ENCODE measurements at regions not wholly inside any gene's neighbourhood (a gene's known extent, or its start where the extent isn't known, plus 50 kb on each side); places are given as distances from the start of the nearest gene placed in this dataset.
"Not testable (repeated sequence)": the region's sequence is repeated elsewhere in the genome, so short reads cannot be mapped to it uniquely, and the experiment has no call there.

DNA sequence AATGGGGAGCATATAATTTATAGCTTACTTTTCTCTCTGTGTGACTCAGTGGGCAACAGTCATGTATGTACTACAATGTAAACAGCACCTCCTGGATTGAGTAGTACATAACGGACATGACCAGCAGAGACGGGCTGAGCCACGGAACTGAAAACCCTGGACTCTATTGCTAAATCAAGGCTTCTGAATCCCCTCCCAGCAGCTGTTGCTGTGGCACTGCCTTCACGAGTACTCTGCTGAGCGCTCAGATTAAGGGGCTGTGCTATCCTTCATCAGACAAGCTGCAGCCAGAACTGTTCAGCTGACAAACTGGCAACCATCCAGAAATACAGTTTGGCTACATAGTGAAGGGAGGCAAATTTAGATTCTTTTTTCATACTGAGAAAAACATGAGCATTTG is 131.3 kb upstream of the CCDC180 start:
- DNase-seq = no peak

DNA sequence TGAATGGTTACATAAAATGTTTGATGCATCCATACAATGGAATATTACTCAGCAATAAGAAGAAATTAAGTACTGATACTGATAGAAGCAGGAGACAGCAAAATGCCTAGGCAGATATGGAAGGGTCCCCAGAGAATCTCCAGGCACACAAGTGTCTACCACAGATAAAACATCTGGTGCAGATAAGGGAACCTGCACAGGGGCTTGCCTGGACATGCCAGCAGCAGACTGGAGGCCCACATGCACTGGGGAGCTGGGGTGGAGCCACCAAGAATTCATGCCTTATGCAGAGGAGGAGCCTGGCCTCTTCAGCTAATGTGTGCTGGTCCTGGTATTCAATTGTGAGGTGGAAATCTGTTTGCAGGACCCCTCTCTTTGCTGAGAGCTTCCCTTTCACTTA is 129.2 kb upstream of the CTSV start:
- DNase-seq = not testable (repeated sequence)

DNA sequence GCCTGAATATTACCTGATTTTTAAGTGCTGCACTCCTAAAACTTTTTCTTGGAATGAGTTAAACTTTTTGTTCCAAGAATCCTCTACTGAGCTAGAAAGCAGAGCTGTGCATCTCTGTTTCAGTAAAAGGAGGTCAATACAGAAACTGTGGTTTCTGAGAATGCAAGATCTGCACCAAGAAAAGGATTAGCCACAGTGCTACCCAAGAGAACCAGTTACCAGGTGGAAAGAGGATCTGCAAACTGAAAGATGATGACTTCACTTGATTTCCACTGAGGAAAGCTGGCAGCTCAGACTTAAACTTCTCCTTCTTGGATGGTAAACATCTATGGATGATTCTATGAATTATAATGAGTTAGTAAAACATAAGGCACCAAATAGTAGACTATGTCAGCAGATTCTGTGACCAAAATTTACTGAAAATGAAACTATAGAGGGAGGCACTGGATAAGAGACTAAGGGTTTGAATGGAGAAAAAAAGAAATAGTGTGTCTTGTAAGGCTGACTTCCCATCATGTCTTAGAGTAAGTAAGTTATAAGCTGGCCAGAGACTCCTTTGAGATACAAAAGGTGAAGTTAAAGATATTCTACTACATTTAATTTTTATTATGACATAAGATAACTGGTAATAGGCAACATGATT is 127.7 kb upstream of the CTSV start:
- not testable (repeated sequence) for DNase-seq

GRCh38 chr9:97160255-97160654 is 121.3 kb upstream of the CTSV start:
- no peak for DNase-seq

- DNase-seq = not testable (repeated sequence)
Measured at GRCh38 chr9:97158722-97159121, 119.8 kb upstream of the CTSV start.

DNA sequence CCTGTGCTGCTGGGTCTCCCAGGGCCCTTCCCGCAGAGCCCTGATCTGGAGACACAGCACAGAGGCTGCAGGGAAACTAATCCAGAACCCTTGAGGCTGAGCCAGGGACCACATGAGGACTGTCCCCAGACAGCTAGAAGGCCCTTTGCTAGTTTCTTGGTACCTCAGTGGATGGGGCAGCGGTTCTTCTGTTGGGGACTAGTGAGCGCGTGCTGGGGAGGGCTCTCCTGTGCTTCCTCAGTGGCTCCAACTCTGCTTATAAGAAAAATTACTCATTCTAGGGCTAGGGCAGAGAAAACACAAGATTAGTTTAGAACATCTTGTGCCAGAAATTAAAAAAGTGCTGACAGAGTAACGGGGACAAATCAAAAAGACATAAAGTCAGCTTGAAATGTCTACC is 116.5 kb upstream of the CTSV start:
- not testable (repeated sequence) for DNase-seq

DNA sequence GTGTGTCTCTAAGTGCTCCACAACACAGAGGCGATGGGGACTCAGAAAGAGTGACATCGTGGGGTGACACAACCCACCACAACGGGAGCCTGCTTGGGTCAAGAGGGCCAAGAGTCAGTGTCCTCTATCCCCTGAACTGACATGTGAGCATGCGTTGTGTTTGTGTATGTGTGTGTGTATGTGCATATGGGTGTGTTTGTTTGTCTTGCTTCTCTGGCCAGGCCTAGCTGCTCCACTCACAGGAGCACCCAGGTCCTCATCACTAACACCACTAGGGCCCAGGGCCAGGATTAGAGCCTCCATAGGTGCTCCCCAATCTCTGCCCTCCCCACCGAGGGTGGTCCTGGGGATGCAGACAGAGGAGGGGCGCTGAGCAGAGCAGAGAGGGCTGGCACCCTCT is 115.0 kb upstream of the CTSV start:
- DNase-seq = no peak

- not testable (repeated sequence) for DNase-seq
Measured at GRCh38 chr9:97153160-97153559, 114.2 kb upstream of the CTSV start.

GRCh38 chr9:97150471-97150870 is 111.5 kb upstream of the CTSV start:
- DNase-seq = not testable (repeated sequence)

- not testable (repeated sequence) for DNase-seq
Measured at GRCh38 chr9:97148428-97148827, 109.5 kb upstream of the CTSV start.

DNA sequence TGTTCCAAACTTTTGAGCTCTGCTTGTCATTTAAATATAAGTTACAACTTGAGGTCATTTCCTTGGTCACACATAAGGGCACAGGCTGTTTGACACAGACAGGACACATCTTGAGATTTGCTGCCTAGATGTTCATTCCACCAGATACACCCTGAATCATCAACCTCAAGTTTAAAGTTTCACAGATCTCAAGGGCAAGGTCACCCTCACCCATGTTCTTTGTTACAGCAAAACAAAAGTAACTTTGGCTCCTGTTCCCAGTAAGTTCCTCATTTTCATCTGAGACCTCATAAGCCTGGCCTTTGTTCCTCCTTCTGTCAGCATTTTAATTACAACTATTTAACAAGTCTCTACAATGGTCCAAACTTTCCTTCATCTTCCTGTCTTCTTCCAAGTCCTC is 106.7 kb upstream of the CTSV start:
- not testable (repeated sequence) for DNase-seq

DNA sequence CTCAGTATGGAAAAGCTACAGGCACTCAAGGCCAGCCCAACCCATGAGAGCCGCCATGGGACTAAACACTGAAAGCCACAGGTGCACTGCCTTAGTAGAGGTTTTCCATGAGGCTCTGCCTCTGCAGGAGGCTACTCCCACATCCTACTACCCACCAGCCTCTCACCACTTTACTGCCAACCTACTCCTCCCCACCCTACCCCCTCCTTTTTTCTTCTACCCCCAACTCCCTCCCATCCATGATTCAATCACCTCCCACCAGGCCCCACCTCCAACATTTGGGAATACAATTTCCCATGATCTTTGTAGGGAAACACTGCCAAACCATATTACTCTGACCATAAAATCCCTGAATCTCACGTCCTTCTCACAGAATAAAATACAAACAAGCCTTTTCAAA is 101.6 kb upstream of the CTSV start:
- no peak for DNase-seq

DNA sequence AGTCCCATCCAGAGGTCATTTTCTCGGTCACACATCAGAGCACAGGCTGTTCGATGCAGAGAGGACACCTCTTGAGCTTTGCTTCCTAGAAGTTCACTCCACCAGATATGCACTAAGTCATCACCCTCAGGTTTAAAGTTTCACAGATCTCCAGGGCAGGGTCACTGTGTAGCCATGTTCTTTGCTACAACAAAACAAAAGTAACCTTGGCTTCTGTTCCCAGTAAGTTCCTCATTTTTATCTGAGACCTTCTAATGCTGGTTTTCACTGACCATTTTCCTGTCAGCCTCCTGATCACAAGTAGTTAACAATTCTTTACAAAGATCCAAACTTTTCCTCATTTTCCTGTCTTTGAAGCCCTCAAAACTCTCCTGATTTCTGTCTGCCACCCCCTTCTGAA is 97.5 kb upstream of the CTSV start:
- no peak for DNase-seq

DNA sequence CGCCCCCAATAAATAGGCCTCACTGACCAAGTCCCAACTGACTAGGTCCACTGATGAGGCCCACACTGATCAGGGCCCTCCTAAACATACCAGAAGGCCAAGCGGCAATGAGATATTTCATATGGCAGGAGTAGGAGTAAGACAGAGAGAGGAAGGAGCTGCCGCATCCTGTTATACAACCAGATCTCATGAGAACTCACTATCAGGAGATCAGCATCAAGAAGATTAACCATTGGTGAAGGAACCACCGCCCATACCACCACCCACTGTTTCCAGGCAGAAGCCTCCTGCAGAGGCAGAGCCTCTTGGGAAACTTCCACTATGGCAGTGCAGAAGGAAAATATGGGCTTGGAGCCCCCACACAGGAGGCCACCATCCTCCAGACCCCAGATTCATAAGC is 95.0 kb upstream of the CTSV start:
- not testable (repeated sequence) for DNase-seq

DNA sequence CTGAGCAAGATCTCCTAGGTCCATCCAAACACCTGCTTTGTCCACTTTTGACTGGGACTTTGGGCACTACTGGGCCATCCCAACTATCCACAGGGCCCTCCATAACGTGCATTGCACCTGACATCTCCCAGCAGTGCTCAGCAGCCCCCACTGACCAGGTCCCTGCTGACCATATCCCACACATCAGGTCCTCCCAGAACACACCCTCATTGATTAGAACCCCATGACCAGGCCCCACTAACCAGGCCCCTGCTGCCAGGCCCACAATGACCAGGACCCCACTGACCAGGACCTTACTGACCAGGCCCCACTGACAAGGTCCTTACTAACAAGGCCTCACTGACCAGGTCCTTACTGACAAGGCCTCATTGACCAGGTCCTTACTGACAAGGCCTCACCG is 93.9 kb upstream of the CTSV start:
- no peak for DNase-seq

GRCh38 chr9:97130864-97131263 is 91.9 kb upstream of the CTSV start:
- DNase-seq = not testable (repeated sequence)

- not testable (repeated sequence) for DNase-seq
Measured at GRCh38 chr9:97130387-97130786, 91.4 kb upstream of the CTSV start.

GRCh38 chr9:97128919-97129318 is 90.0 kb upstream of the CTSV start:
- DNase-seq = no peak

DNA sequence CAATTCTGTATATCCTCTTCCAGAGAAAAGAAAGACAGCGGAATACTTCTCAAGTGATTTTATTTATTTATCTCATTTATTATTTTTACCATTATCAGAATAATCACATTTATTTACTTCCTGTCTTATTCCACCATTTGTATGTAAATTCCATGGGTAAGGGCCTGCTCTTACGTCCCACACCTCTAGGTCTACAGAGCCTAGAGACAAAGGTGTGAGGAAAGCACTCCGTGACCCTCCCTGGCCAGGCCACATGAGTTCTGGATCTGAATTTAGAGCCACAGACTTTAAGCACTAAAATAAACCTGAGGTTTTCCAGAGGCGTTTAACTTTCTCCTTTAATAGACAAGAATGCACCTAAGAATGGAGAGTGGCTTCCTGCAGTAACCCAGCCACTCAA is 85.3 kb upstream of the CTSV start:
- DNase-seq = no peak

DNA sequence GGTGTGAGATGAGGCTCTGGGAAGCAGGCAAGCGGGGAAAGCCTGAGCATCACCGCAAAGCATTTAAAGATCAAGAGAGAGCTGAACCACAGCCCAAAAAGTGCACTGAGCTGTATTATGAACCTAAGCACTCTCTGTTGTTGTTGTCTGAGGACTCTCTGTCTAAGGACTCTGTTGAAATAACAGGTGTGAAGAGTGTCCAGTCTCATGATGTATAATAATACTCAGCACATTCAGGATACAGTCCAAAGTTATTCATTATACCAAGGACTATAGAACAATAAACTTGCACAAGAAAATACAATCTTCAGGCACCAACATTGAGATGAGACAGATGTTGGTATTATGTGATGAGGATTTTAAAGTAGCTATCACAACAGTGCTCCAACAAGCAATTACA is 71.8 kb upstream of the CTSV start:
- no peak for DNase-seq

DNA sequence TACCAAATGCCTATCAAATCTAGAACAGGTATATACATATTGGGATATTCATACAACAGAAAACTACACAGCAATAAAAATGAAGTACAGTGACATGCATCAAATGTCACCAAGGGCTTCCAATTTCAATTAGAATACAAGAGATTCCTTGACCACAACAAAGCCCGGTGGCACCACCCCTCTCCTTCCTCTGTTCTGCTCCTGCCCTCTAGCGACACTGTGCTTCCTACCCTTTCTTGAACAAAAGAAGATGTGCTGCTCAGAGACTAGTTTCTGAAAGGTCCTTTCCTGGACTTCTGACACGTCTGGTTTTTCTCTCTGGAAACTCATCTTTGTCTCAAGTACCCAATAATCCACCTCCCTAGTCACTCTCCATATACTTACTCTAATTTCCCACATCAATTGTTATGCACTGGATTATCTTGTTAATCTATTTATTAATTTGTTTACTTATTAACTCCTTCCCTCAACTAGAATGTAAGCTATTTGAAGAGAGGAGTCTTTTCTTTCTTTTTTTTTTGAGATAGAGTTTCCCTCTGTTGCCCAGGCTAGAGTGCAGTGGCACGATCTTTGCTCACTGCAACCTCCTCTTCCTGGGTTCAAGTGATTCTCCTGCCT is 70.4 kb upstream of the CTSV start:
- DNase-seq = peak; percentile 69

- not testable (repeated sequence) for DNase-seq
Measured at GRCh38 chr9:97105220-97105619, 66.3 kb upstream of the CTSV start.

DNA sequence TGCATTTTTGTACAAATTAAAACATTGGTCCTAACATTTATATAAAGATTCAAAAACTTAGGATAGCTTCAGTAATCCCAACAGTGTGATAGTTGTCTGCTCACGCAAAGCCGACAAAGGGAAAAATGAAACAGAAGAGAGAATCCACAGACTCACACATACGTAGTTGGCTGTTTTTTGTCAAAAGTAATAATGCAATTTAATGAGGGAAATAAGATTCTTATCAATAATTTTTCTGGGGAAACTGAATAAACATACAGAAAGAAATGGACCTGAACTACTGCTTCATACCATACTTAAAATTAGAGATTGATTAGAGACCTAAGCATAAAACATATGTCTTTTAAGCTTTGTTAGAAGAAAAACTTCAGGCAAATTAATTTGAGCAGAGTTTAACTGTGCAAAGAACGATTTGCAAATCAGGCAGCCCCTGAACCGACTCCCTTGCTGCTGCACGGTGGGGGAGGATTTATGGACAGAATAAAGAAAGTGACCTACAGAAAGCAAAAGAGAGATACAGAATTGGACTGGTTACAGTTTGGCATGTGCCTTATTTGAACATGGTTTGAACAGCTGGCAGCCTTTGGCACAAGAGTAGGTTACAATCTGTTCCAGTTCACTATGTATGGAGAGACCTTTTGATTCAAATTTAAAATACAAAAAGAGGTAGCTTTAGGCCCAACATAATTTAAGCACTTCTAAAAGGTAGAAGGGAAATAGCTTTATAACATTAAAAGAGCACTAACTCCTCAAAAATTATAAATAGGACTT is 64.9 kb upstream of the CTSV start:
- not testable (repeated sequence) for DNase-seq

- DNase-seq = not testable (repeated sequence)
Measured at GRCh38 chr9:97099540-97099939, 60.6 kb upstream of the CTSV start.
